HCT116 (cell line): ENCODE measurements at regions not wholly inside any gene's neighbourhood (a gene's known extent, or its start where the extent isn't known, plus 50 kb on each side); places are given as distances from the start of the nearest gene placed in this dataset.

Source experiments
- ATAC-seq: fragments of 200-7000 bp; cut with Tn5 transposase; 2 replicates; pipeline ENCODE4 v1.9.1; 2020; ENCODE audit warnings: mild to moderate bottlenecking, moderate library complexity
- BruUV-seq: library from RNA; stranded (reverse); fragments of 400-500 nt; replicated peaks from 2 replicates; lab custom pipeline; 2021; lab: Mats Ljungman, UMichigan
- CTCF ChIA-PET: fragments of 300-600 bp; sonication (Branson Sonifier 250); formaldehyde crosslinking; loops from one replicate; lab custom pipeline; 2021; ENCODE audit warnings: antibody characterized with exemption; lab: Charles Lee
- POLR2A ChIA-PET: fragments of 300-600, 350-600 bp; sonication (Branson Sonifier 250); formaldehyde crosslinking; loops from one replicate; lab custom pipeline; 2021; ENCODE audit warnings: antibody characterized with exemption; lab: Charles Lee
- RAD21 ChIA-PET, 2 experiments: fragments of 300-600 bp; sonication (Branson Sonifier 250); formaldehyde crosslinking; loops; one replicate each; lab custom pipeline; 2023; ENCODE audit warnings: low total read pairs in 2 of 2; ENCODE audit not compliant: uncharacterized antibody in 2 of 2, unreplicated experiment in 2 of 2, low non-redundant PET in 1 of 2; lab: Charles Lee
- DNase-seq: peaks from one replicate; pipeline ENCODE4 v3.0.0-alpha.2; 2010; ENCODE audit warnings: low read depth, low spot score
- H2AFZ ChIP-seq: fragments of 200-600 bp; shearing (Covaris generic), sonication (generic); 2 replicates; pipeline ENCODE4 v1.6.1; 2017; ENCODE audit warnings: low read depth, mixed run types, mixed read lengths, antibody characterized with exemption, low read length; ENCODE audit not compliant: poor library complexity, severe bottlenecking
- H3K27ac ChIP-seq: 2 replicates; pipeline ENCODE4 v1.5.1; 2012; ENCODE audit warnings: low read depth, low read length
- H3K27me3 ChIP-seq: fragments of 200-600 bp; sonication (generic); 2 replicates; pipeline ENCODE4 v1.6.1; 2016; ENCODE audit warnings: mixed run types, low read length, mixed read lengths; ENCODE audit not compliant: insufficient read depth
- H3K36me3 ChIP-seq, 2 experiments: fragments of 200-500 bp in 1 of 2; fragments of 200-600 bp in 1 of 2; sonication (Bioruptor generic) in 1 of 2; sonication (generic) in 1 of 2; 2 replicates each; pipeline versions ENCODE4 v1.5.1 to v1.6.1; 2014 to 2016; ENCODE audit warnings: low read length in 2 of 2, inconsistent platforms in 1 of 2, mixed read lengths in 1 of 2, mixed run types in 1 of 2; ENCODE audit not compliant: insufficient read depth in 2 of 2, control insufficient read depth in 1 of 2
- H3K4me1 ChIP-seq, 2 experiments: fragments of 200-600 bp in 1 of 2; sonication (generic) in 1 of 2; 2 replicates each; pipeline versions ENCODE4 v1.5.1 to v1.6.1; 2012 to 2017; ENCODE audit warnings: low read length in 2 of 2, inconsistent platforms in 1 of 2, mild to moderate bottlenecking in 1 of 2, mixed read lengths in 1 of 2, mixed run types in 1 of 2, moderate library complexity in 1 of 2; ENCODE audit not compliant: insufficient read depth in 2 of 2, control insufficient read depth in 1 of 2
- H3K4me2 ChIP-seq: fragments of 200-600 bp; sonication (generic); 2 replicates; pipeline ENCODE4 v1.6.1; 2017; ENCODE audit warnings: mixed run types, low read length, mixed read lengths
- H3K4me3 ChIP-seq, 2 experiments: fragments of 200-600 bp in 1 of 2; sonication (generic) in 1 of 2; replicated peaks in 1 of 2; 2 replicates each; pipeline ENCODE4 v1.5.1; 2011 to 2016; ENCODE audit warnings: low read length in 2 of 2, control low read depth in 1 of 2, low read depth in 1 of 2, mild to moderate bottlenecking in 1 of 2, mixed read lengths in 1 of 2, mixed run types in 1 of 2
- H3K79me2 ChIP-seq: fragments of 200-600 bp; sonication (generic); 2 replicates; pipeline ENCODE4 v1.6.1; 2017; ENCODE audit warnings: mild to moderate bottlenecking, mixed run types, low read length, moderate library complexity, mixed read lengths; ENCODE audit not compliant: insufficient read depth
- H3K9ac ChIP-seq: fragments of 200-600 bp; sonication (generic); 2 replicates; pipeline ENCODE4 v1.6.1; 2016; ENCODE audit warnings: low read length, mixed read lengths
- H3K9me2 ChIP-seq: fragments of 200-600 bp; sonication (generic), shearing (Covaris generic); 2 replicates; pipeline ENCODE4 v1.6.1; 2017; ENCODE audit warnings: mixed run types, mild to moderate bottlenecking, moderate library complexity; ENCODE audit not compliant: insufficient read depth
- H3K9me3 ChIP-seq, 2 experiments: fragments of 200-500 bp in 1 of 2; fragments of 200-600 bp in 1 of 2; sonication (Bioruptor generic) in 1 of 2; sonication (generic) in 1 of 2; 2 replicates each; pipeline ENCODE4 v1.6.1; 2014 to 2017; ENCODE audit warnings: low read length in 2 of 2, mixed read lengths in 2 of 2, inconsistent platforms in 1 of 2, low read depth in 1 of 2, mild to moderate bottlenecking in 1 of 2, mixed run types in 1 of 2, moderate library complexity in 1 of 2; ENCODE audit not compliant: control insufficient read depth in 1 of 2, insufficient read depth in 1 of 2
- H4K20me1 ChIP-seq: fragments of 200-600 bp; sonication (generic), shearing (Covaris generic); 2 replicates; pipeline ENCODE4 v1.6.1; 2017; ENCODE audit warnings: mixed run types, mild to moderate bottlenecking, moderate library complexity; ENCODE audit not compliant: insufficient read depth
- ATF3 ChIP-seq: IDR thresholded peaks from 2 replicates; pipeline ENCODE4 v1.6.1; 2012
- CBX3 ChIP-seq: IDR thresholded peaks from 2 replicates; pipeline ENCODE4 v1.6.1; 2012; ENCODE audit warnings: low read depth
- EGR1 ChIP-seq: IDR thresholded peaks from 2 replicates; pipeline ENCODE4 v1.6.1; 2012; ENCODE audit warnings: low read depth
- ELF1 ChIP-seq: IDR thresholded peaks from 2 replicates; pipeline ENCODE4 v1.6.1; 2012; ENCODE audit warnings: low read depth, borderline replicate concordance
- EZH2 ChIP-seq: fragments of 200-600 bp; sonication (generic); IDR thresholded peaks from 2 replicates; pipeline ENCODE4 v1.6.1; 2017; ENCODE audit warnings: antibody characterized with exemption, mixed run types
- FOSL1 ChIP-seq: IDR thresholded peaks from 2 replicates; pipeline ENCODE4 v1.6.1; 2012; ENCODE audit warnings: low read depth
- POLR2AphosphoS5 ChIP-seq: IDR thresholded peaks from 2 replicates; pipeline ENCODE4 v1.6.1; 2011; ENCODE audit warnings: mild to moderate bottlenecking, low read depth, low read length, moderate library complexity
- REST ChIP-seq: IDR thresholded peaks from 2 replicates; pipeline ENCODE4 v1.6.1; 2012; ENCODE audit warnings: low read depth
- SIN3A ChIP-seq: IDR thresholded peaks from 2 replicates; pipeline ENCODE4 v1.6.1; 2012; ENCODE audit warnings: low read depth
- SP1 ChIP-seq: IDR thresholded peaks from 2 replicates; pipeline ENCODE4 v1.6.1; 2012; ENCODE audit warnings: low read depth
- SRF ChIP-seq: IDR thresholded peaks from 2 replicates; pipeline ENCODE4 v1.6.1; 2012; ENCODE audit warnings: low read depth
- TCF7L2 ChIP-seq: IDR thresholded peaks from 2 replicates; pipeline ENCODE4 v1.7.0; 2011; ENCODE audit warnings: borderline replicate concordance, inconsistent platforms; ENCODE audit not compliant: insufficient read depth, insufficient read length; ENCODE audit errors: extremely low read depth
- YY1 ChIP-seq: IDR thresholded peaks from 2 replicates; pipeline ENCODE4 v1.6.1; 2011; ENCODE audit warnings: low read length, low read depth, moderate library complexity, mild to moderate bottlenecking; ENCODE audit not compliant: insufficient replicate concordance; ENCODE audit errors: extremely low read depth
- ZFX ChIP-seq: fragments of 450-650 bp; IDR thresholded peaks from 2 replicates; pipeline ENCODE4 v1.6.1; 2017
- intact Hi-C: fragments of 100-400 bp; cut with micrococcal nuclease; formaldehyde crosslinking; loops from 2 replicates; pipeline ENCODE4 v1.10.0; 2022

DNA sequence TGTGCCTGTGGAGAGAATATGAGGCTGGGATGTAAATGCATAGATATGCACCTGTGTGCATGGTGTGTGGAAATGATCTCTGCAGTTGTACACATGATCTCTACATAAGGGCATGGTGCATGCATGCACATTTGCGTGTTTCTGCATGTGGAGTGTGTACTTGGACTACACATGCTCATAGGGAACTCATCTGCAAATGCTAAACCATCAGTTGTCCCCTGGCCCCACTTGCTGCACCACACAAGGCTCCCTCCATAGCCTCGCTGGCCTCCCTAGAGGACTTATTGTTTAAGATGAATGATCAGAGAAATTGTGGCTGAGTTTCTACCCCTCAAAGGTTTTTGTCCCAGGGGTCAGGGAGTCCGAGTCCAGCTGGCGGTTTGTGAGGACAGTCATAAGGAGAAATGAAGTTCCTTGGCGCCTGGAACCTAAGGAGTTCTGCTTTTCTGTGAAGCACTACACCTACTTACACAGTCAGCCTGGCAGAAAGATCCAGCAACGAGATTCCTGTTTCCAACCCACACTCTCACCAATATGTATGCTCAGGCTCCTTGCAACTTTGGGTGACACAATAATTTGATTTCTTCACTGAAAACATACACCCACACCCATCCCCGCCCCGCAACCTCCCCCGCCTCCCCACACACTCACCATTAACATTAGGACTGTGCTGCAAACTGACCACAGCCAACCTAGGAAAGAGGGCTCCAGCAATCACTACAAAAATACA, 79.9 kb upstream of the CPEB4 start:
- intact Hi-C loops = no loop called here
- CTCF ChIA-PET = no interaction called here
- TF ChIP-seq ATF3 (no peak), ELF1 (no peak), CBX3 (no peak), YY1 (no peak), EZH2 (no peak), FOSL1 (no peak), ZFX (no peak), POLR2AphosphoS5 (no peak), SP1 (no peak), TCF7L2 (no peak), SRF (no peak), EGR1 (no peak), SIN3A (no peak), REST (no peak)
- no peak for DNase-seq
- POLR2A ChIA-PET = no interaction called here
- no TSS peak for BruUV-seq
- Histone ChIP-seq H3K79me2 (no peaks in the 10 kb centered on the region), H2AFZ (no peak overlapping the region), H3K27ac (no peak overlapping the region), H3K9me2 (no peaks in the 10 kb centered on the region), H3K36me3 (no peaks in the 10 kb centered on the region), H3K9me3 (no peaks in the 10 kb centered on the region; a peak in 1 of 4 replicates), H3K4me3 (no peak overlapping the region), H3K9ac (no peak overlapping the region), H3K4me2 (no peak overlapping the region), H3K4me1 (no peaks in the 10 kb centered on the region), H3K27me3 (no peaks in the 10 kb centered on the region), H4K20me1 (no peaks in the 10 kb centered on the region)
- no peak for ATAC-seq
- RAD21 ChIA-PET = no interaction called here
